ENCODE measurements at regions not wholly inside any gene's neighbourhood (a gene's known extent, or its start where the extent isn't known, plus 50 kb on each side); places are given as distances from the start of the nearest gene placed in this dataset.

- no peaks in the 10 kb centered on the region for H3K36me3 ChIP-seq
- H3K9me3 ChIP-seq = no peaks in the 10 kb centered on the region
- TF ChIP-seq, protein P1, sequence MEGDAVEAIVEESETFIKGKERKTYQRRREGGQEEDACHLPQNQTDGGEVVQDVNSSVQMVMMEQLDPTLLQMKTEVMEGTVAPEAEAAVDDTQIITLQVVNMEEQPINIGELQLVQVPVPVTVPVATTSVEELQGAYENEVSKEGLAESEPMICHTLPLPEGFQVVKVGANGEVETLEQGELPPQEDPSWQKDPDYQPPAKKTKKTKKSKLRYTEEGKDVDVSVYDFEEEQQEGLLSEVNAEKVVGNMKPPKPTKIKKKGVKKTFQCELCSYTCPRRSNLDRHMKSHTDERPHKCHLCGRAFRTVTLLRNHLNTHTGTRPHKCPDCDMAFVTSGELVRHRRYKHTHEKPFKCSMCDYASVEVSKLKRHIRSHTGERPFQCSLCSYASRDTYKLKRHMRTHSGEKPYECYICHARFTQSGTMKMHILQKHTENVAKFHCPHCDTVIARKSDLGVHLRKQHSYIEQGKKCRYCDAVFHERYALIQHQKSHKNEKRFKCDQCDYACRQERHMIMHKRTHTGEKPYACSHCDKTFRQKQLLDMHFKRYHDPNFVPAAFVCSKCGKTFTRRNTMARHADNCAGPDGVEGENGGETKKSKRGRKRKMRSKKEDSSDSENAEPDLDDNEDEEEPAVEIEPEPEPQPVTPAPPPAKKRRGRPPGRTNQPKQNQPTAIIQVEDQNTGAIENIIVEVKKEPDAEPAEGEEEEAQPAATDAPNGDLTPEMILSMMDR (IDR thresholded peaks at IDR 0.05) = no peak
- H3K4me1 ChIP-seq = no peaks in the 10 kb centered on the region
- no peak overlapping the region for H3K27ac ChIP-seq
- intact Hi-C loops (cut with DNase I) = no loop called here
- no peak overlapping the region for H3K4me3 ChIP-seq
- H3K27me3 ChIP-seq = no peaks in the 10 kb centered on the region
- DNase-seq (ENCODE audit: low spot score in 2 of 2) = no peak
These were observed 270.6 kb upstream of the MAGI2 start for GRCh38 chr7:79723833-79724618.

- Histone ChIP-seq H3K4me3 (no peak overlapping the region), H3K27ac (no peak overlapping the region), H3K9me3 (no peaks in the 10 kb centered on the region), H3K4me1 (no peaks in the 10 kb centered on the region), H3K27me3 (no peaks in the 10 kb centered on the region), H3K36me3 (no peaks in the 10 kb centered on the region)
- no peak for DNase-seq (ENCODE audit: low spot score in 2 of 2)
- intact Hi-C loops (cut with DNase I) = no loop called here
- TF ChIP-seq, protein P1 (IDR thresholded peaks at IDR 0.05) = no peak
These were observed 268.8 kb upstream of the MAGI2 start for GRCh38 chr7:79722217-79722616.

GRCh38 chr7:79719216-79719615 is 265.7 kb upstream of the MAGI2 start:
- DNase-seq (ENCODE audit: low spot score in 2 of 2) = no peak
- TF ChIP-seq, protein P1 (IDR thresholded peaks at IDR 0.05) = no peak
- intact Hi-C loops (cut with DNase I) = no loop called here
- Histone ChIP-seq H3K27me3 (no peaks in the 10 kb centered on the region), H3K9me3 (no peaks in the 10 kb centered on the region), H3K36me3 (no peaks in the 10 kb centered on the region), H3K4me1 (no peaks in the 10 kb centered on the region), H3K4me3 (no peak overlapping the region), H3K27ac (no peak overlapping the region)

GRCh38 chr7:79716329-79716728 is 262.9 kb upstream of the MAGI2 start:
- intact Hi-C loops (cut with DNase I) = no loop called here
- H3K36me3 ChIP-seq = no peaks in the 10 kb centered on the region
- no peak for DNase-seq (ENCODE audit: low spot score in 2 of 2)
- TF ChIP-seq, protein P1 (IDR thresholded peaks at IDR 0.05) = no peak
- H3K9me3 ChIP-seq = no peaks in the 10 kb centered on the region
- H3K27me3 ChIP-seq = no peaks in the 10 kb centered on the region
- H3K27ac ChIP-seq = no peak overlapping the region
- H3K4me1 ChIP-seq = no peaks in the 10 kb centered on the region
- no peak overlapping the region for H3K4me3 ChIP-seq

GRCh38 chr7:79714081-79714480 is 260.6 kb upstream of the MAGI2 start:
- H3K4me3 ChIP-seq = no peak overlapping the region
- intact Hi-C loops (cut with DNase I) = no loop called here
- no peaks in the 10 kb centered on the region for H3K9me3 ChIP-seq
- H3K27ac ChIP-seq = no peak overlapping the region
- no peaks in the 10 kb centered on the region for H3K36me3 ChIP-seq
- no peaks in the 10 kb centered on the region for H3K27me3 ChIP-seq
- no peak for DNase-seq (ENCODE audit: low spot score in 2 of 2)
- TF ChIP-seq, protein P1 (IDR thresholded peaks at IDR 0.05) = no peak
- no peaks in the 10 kb centered on the region for H3K4me1 ChIP-seq

Measured in ascending aorta (tissue), 2 donors.